HAP-1 (cell line): ENCODE measurements at regions not wholly inside any gene's neighbourhood (a gene's known extent, or its start where the extent isn't known, plus 50 kb on each side); places are given as distances from the start of the nearest gene placed in this dataset.

Experiments
- DNase-seq, 2 experiments: peaks; one replicate each; pipeline ENCODE4 v3.0.0-alpha.2; 2016 to 2020; ENCODE audit warnings: low spot score in 2 of 2
- H3K27me3 ChIP-seq: fragments of 250-450 bp; sonication (Bioruptor Pico); 2 replicates; pipeline ENCODE4 v1.5.1; 2020; ENCODE audit warnings: low read depth, mild to moderate bottlenecking, moderate library complexity
- H3K36me3 ChIP-seq: fragments of 250-450 bp; sonication (Bioruptor Pico); replicated peaks from 2 replicates; pipeline ENCODE4 v1.5.1; 2020; ENCODE audit warnings: mild to moderate bottlenecking
- H3K4me1 ChIP-seq: fragments of 250-450 bp; sonication (Bioruptor Pico); 2 replicates; pipeline ENCODE4 v1.5.1; 2020; ENCODE audit warnings: mild to moderate bottlenecking
- H3K4me3 ChIP-seq: fragments of 250-450 bp; sonication (Bioruptor Pico); 2 replicates; pipeline ENCODE4 v1.5.1; 2020; ENCODE audit warnings: mild to moderate bottlenecking, moderate library complexity
- H3K9me3 ChIP-seq: fragments of 250-450 bp; sonication (Bioruptor Pico); 2 replicates; pipeline ENCODE4 v1.5.1; 2020; ENCODE audit warnings: mild to moderate bottlenecking, moderate library complexity
- in situ Hi-C: fragments of 300-500 bp; cut with MboI; formaldehyde crosslinking; loops from 3 replicates; pipeline ENCODE4 v1.14.3; 2020; ENCODE audit warnings: low sequenced_read_pairs, inconsistent platforms, mixed read lengths

DNA sequence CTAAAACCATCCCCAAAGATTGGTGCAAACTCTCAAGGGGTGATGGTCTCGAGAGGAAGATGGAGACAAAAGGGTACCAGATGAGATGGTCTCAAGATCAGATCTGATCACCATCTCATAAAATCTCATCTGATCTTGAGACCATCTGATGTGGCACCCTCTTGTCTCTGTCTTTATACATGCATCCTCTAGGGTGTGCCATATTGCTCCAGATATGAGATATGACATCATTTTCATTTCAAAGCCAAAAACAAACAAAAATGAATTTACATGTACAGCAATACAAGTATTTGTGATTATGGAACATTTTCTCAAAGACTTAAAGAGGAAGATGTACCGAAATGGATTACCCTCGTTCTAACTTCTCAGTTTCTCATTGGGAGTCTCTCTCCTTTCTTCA is 787.2 kb downstream of the GALC start:
- Histone ChIP-seq H3K4me3 (no peak overlapping the region), H3K27me3 (no peaks in the 10 kb centered on the region), H3K4me1 (no peaks in the 10 kb centered on the region), H3K36me3 (no peaks in the 10 kb centered on the region), H3K9me3 (0 out of 2 replicates have a peak, but pooled peaks cover 3% of the 10 kb centered on the region)
- in situ Hi-C loops, result no loop called here
- DNase-seq, result no peak

DNA sequence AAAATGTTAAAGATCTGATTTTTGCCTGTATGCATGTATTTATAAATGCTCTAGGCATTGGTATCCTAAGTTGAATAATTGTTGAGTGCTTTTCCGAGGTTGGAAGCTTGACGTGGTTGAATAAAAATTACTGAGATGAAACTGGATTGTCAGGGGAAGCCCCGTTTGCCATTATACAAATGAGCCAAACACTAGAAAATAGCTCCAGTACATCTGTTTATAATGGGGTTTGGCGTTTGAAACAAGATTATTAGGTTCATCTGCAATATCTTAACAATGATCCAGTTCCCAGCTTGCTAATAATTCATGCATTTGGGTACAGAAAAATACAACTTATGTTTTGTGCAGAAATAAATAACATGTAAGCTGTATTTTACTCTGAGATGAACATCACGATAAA is 789.6 kb downstream of the GALC start:
- H3K27me3 ChIP-seq, result no peaks in the 10 kb centered on the region
- H3K4me1 ChIP-seq, result no peaks in the 10 kb centered on the region
- in situ Hi-C loops, result no loop called here
- no peaks in the 10 kb centered on the region for H3K9me3 ChIP-seq
- H3K4me3 ChIP-seq, result no peak overlapping the region
- H3K36me3 ChIP-seq, result no peaks in the 10 kb centered on the region
- no peak for DNase-seq

DNA sequence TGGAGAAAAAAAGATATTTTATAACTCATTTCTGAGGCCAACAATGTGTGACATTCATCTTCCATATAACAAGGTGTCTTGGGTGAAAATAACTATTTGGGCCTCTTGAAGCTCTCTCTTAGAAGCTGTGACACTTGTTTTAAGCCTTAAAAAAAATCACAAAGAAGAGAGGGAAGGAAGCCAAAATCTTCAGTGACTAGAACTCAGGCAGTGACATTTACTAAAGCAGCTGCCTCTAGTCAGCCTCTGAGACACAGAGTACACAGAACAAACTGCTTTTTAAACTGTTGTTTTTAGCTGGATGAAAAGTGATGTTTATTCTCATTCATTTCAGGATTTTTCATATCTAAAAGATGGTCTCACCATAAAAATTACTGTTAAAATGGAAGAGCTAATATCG is 793.6 kb downstream of the GALC start:
- Histone ChIP-seq H3K27me3 (no peaks in the 10 kb centered on the region), H3K36me3 (no peaks in the 10 kb centered on the region), H3K9me3 (no peaks in the 10 kb centered on the region), H3K4me1 (no peaks in the 10 kb centered on the region), H3K4me3 (no peak overlapping the region)
- in situ Hi-C loops, result no loop called here
- no peak for DNase-seq

DNA sequence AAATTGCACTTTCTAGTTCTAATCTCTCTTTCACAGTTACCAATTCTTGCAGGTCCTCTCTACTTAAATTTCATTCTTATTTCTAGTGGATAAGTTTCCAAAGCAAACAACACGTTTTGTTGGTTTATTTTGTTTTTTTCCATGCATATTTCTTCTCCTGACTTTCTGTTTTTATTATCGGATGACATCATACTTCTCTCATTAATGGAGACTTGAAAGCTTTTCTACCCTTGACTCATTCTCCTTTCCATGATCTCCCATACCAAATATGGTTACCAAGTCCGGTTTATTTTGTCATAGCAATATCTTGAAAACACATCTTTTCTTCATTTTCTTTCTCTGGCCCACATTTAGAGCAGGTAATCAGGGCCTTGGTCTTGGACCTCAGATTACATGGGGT is 796.5 kb downstream of the GALC start:
- in situ Hi-C loops, result no loop called here
- no peaks in the 10 kb centered on the region for H3K27me3 ChIP-seq
- DNase-seq, result no peak

DNA sequence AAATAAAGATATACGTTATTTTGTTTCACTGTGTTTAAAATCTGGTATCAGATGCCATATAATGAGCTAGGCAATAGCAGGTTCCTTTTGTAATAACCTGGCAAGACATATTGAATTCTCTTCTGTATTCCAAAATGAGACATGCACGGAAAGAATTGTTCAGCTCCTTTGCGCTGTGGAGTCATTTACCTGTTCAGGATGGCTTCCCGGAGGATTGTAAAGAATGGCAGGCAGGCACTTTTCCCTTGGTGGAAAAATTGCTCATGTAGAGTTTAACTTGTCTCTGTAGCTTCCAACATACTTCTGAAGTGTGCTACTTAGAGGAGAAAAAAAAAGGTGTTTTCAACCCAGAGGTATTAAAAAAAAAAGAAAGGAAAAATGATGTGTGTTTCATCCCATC is 805.2 kb downstream of the GALC start:
- Histone ChIP-seq H3K9me3 (no peaks in the 10 kb centered on the region), H3K27me3 (no peaks in the 10 kb centered on the region), H3K4me3 (no peak overlapping the region), H3K36me3 (no peaks in the 10 kb centered on the region), H3K4me1 (no peaks in the 10 kb centered on the region)
- in situ Hi-C loops, result no loop called here
- DNase-seq, result no peak

More for the DNA sequence above, 796.5 kb downstream of the GALC start:
- H3K36me3 ChIP-seq, result no peaks in the 10 kb centered on the region
- no peaks in the 10 kb centered on the region for H3K9me3 ChIP-seq
- no peaks in the 10 kb centered on the region for H3K4me1 ChIP-seq
- H3K4me3 ChIP-seq, result no peak overlapping the region

DNA sequence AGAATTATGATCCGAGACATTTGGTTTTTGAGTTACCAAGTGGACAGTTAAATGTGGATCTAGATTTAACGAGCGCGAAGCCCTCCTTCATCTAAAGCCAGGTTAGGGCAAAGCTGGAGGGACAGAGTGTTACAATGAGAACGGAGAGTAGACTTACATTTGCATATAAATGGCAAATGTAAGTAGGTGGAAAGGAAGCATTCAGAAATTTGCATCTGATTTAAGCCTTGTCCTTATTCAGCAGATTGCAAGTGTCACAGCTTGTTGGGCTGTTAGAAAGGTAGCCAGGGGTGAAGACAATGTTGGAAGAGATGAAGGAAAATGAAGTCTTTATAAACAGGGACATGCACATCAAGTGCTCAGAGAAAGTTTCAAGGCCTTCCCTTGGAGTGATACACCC is 806.2 kb downstream of the GALC start:
- Histone ChIP-seq H3K27me3 (no peaks in the 10 kb centered on the region), H3K4me1 (no peaks in the 10 kb centered on the region), H3K9me3 (no peaks in the 10 kb centered on the region), H3K4me3 (no peak overlapping the region), H3K36me3 (no peaks in the 10 kb centered on the region)
- DNase-seq, result peak in 1 of 2 experiments; percentile 3
- in situ Hi-C loops, result no loop called here

DNA sequence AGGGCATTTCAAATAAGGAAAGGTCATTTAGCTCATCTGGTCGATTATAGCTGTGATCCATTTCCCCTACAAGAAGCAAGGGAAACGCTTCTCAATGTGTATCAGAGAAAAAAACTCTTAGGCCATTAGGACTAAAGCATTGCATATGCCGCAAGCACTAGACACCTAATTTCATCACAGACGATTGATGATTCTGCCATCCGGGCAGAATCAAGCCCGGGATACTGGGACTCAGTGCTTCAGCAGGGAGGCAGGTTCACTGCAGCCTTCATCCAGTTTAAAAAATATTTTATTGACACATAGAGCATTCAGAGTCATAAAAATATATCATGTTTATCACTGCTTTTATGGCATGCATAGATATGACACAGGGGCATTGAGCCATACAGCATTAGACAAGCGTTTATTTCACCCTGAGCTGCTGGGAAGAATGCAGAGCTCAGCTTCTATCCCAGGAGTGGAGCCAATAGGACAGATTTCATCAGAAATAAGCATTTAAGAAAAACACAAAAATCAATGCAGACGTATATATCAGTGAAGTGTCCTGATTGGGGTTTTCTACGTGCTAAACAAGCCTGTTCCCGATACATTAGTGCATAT is 806.9 kb downstream of the GALC start:
- in situ Hi-C loops, result no loop called here
- Histone ChIP-seq H3K4me3 (no peak overlapping the region), H3K36me3 (no peaks in the 10 kb centered on the region), H3K9me3 (no peaks in the 10 kb centered on the region), H3K4me1 (no peaks in the 10 kb centered on the region), H3K27me3 (no peaks in the 10 kb centered on the region)
- no peak for DNase-seq

DNA sequence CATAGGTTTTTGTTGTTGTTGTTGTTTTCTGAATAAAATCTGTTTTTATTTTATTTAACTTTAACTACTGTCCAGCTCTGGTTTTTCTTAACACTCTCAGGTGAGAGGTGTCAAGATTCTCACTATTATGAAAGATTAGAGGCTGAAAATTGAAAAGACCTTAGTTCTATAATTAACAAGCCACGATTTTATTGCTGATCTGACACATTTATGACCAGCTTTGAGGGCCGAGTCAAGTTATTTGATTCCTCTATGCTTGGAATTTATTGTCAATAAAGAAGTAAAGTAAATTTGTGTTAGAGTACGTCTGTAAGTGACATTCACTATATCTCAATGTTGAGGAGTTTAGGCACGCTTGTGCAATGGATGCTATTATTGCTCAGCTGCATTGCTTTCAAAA is 808.8 kb downstream of the GALC start:
- Histone ChIP-seq H3K27me3 (no peaks in the 10 kb centered on the region), H3K4me3 (no peak overlapping the region), H3K9me3 (no peaks in the 10 kb centered on the region), H3K4me1 (no peaks in the 10 kb centered on the region), H3K36me3 (no peaks in the 10 kb centered on the region)
- in situ Hi-C loops, result no loop called here
- no peak for DNase-seq

DNA sequence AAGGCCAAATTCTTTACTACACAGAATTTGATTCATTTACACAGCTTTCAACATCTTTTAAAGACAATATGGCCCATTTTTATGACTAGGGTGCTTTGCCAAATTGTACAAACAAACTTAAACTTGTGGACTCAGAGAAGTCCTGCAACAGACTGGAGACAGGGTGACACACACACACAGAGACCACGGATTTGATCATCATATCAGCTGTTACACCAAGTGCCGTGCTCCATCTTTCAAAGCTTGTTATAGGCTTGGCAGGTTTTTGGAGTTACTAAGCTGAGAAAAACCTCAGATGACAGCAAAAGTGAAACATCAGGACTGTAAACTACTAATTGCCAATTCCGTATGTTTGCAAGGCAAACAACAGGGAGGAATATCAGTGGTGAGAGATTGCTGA is 811.7 kb downstream of the GALC start:
- H3K9me3 ChIP-seq, result no peaks in the 10 kb centered on the region
- no peaks in the 10 kb centered on the region for H3K36me3 ChIP-seq
- H3K4me3 ChIP-seq, result no peak overlapping the region
- in situ Hi-C loops, result no loop called here
- H3K4me1 ChIP-seq, result no peaks in the 10 kb centered on the region
- no peak for DNase-seq
- H3K27me3 ChIP-seq, result no peaks in the 10 kb centered on the region

DNA sequence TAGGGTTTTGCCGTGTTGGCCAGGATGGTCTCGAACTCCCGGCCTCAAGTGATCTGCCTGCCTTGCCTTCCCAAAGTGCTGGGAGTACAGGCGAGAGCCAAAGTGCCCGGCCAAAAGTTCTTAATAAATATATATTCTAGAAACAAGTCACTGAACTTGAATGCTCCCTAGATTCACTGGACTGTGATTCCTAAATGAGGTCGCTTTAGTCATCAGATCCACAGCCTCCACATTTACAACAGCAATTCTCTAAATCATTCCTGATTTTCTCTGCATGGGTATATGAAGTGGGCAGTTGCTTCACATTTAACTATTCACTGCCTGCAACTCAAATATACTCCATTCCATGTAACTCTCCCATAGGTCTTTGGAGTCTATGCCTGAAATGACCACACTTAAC is 813.0 kb downstream of the GALC start:
- H3K27me3 ChIP-seq, result no peaks in the 10 kb centered on the region
- in situ Hi-C loops, result no loop called here
- H3K36me3 ChIP-seq, result no peaks in the 10 kb centered on the region
- no peak overlapping the region for H3K4me3 ChIP-seq
- no peaks in the 10 kb centered on the region for H3K9me3 ChIP-seq
- DNase-seq, result no peak
- no peaks in the 10 kb centered on the region for H3K4me1 ChIP-seq

DNA sequence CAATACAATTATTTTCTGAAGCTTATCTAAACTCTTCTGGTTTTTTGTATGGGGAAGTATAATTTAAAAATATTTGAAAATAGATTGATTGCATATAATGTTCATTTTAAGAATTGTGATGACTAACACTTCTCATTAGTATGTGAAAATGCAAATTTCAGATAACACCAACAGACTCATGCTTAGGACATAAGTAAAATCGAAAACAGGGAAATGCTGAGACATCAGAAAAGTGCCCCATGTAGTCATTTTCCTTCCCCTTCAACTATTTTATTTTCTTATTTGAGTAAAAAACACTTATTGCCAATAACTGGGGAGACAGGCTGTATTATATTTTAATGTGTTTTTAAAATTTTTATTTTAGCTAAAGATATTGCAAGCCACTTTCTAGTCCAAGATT is 814.7 kb downstream of the GALC start:
- in situ Hi-C loops, result no loop called here
- Histone ChIP-seq H3K36me3 (no peaks in the 10 kb centered on the region), H3K27me3 (no peaks in the 10 kb centered on the region), H3K4me3 (no peak overlapping the region), H3K4me1 (no peaks in the 10 kb centered on the region), H3K9me3 (no peaks in the 10 kb centered on the region)
- no peak for DNase-seq

DNA sequence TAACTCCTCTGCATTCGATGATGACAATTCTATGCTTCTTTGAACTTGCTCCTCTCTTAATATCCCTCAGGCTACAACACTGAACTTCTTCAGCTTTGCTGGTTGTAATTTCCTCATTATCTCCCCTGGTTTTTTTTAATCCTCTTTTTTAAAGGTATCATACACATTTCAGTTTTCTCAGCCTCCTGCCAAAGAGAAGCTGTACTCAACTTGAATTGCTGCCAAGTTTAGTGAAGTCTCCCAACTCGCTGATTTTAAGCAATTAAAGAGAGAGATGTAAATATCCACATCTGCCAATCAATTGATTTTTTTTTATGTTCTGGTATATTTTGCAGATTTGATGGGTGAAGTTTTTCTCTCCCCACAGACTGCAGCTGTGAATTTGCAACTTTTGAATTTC is 817.8 kb downstream of the GALC start:
- DNase-seq, result no peak
- no peaks in the 10 kb centered on the region for H3K9me3 ChIP-seq
- H3K4me1 ChIP-seq, result no peaks in the 10 kb centered on the region
- H3K27me3 ChIP-seq, result no peaks in the 10 kb centered on the region
- no peak overlapping the region for H3K4me3 ChIP-seq
- in situ Hi-C loops, result no loop called here
- H3K36me3 ChIP-seq, result no peaks in the 10 kb centered on the region

DNA sequence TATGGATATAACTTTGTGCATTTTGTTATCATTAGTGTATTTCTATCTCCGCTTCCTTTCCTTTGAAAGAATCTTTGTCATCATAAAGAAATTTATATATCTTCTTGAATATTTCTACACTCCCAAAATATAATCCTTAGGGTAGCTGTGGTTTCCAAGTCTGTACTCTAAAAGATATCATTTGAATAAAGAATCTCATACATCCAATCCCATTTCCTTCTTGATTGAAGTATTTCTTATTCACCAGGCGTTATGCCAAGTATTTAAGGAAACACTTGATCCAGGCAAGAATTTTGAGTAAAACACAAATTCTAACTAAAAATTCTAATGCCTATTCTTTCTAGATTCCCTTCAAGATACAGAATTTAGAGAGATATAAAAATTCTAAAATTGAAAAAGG is 821.8 kb downstream of the GALC start:
- Histone ChIP-seq H3K9me3 (no peaks in the 10 kb centered on the region), H3K4me3 (no peak overlapping the region), H3K27me3 (no peaks in the 10 kb centered on the region), H3K36me3 (no peaks in the 10 kb centered on the region), H3K4me1 (no peaks in the 10 kb centered on the region)
- in situ Hi-C loops, result no loop called here
- no peak for DNase-seq

DNA sequence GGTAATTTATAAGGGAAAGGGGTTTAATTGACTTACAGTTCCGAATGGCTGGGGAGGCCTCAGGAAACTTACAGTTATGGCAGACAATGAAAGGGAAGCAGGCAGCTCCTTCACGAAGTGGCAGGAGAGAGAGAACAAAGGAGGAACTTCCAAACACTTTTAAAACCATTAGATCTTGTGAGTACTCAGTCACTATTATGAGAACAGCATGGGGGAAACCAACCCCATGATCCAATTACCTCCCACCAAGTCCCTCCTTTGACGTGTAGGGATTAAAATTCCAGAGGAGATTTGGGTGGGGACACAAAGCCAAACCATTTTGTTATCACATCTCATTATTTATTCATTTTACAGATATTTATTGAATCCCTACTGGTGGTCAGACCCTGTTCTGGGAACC is 822.8 kb downstream of the GALC start:
- no peak for DNase-seq
- no peak overlapping the region for H3K4me3 ChIP-seq
- H3K27me3 ChIP-seq, result no peaks in the 10 kb centered on the region
- H3K36me3 ChIP-seq, result no peaks in the 10 kb centered on the region
- no peaks in the 10 kb centered on the region for H3K4me1 ChIP-seq
- in situ Hi-C loops, result no loop called here
- no peaks in the 10 kb centered on the region for H3K9me3 ChIP-seq

DNA sequence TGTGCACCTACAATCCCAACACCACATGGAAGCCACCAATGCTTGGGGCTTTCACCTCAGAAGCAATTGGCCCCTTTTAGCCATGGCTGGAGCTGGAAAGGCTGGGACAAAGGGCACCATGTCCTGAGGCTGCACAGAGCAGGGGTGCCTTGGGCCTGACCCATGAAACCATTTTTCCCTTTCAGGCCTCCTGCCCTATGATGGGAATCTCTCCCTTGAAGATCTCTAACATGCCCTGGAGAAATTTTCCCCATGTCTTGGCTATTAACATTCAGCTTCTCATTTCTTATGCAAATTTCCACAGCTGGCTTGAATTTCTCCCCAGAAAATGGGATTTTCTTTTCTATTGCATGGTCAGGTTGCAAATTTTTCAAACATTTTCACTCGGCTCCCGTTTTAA is 823.6 kb downstream of the GALC start:
- in situ Hi-C loops, result no loop called here
- H3K36me3 ChIP-seq, result no peaks in the 10 kb centered on the region
- H3K9me3 ChIP-seq, result no peaks in the 10 kb centered on the region
- no peaks in the 10 kb centered on the region for H3K4me1 ChIP-seq
- no peak overlapping the region for H3K4me3 ChIP-seq
- no peaks in the 10 kb centered on the region for H3K27me3 ChIP-seq
- DNase-seq, result no peak
